Stimulated activated CD4-positive, alpha-beta T cell treated with anti-CD3 and anti-CD28 coated beads, TNF-alpha, amount 100 ng/mL, for 48 hours (primary cell): ENCODE measurements at regions not wholly inside any gene's neighbourhood (a gene's known extent, or its start where the extent isn't known, plus 50 kb on each side); places are given as distances from the start of the nearest gene placed in this dataset.

Experiments used
- DNase-seq, 3 donors: peaks; one replicate each; pipeline ENCODE4 v3.0.0-alpha.2; 2020; ENCODE audit warnings: low read depth in 3 of 3

GRCh38 chr12:84807249-84807648 is 105.3 kb downstream of the SLC6A15 start:
- DNase-seq = no peak

DNA sequence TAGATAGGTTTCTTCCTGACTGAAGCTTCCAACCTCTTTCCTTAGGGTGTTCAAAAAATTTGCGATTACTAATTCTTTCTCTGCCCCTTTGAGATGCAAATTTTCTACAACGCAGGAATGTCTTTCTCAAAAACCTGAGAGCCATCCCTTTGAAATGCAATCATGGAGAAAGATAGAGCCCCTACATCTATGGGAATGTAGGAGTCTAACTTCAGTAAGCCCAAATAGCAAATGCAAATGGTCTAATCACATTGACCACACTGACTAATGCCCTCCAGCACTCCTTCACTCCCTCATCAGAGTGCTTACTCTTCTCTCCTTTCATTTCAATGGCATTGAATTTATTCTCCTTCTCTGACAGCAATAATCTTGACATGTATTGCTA is 107.1 kb downstream of the SLC6A15 start:
- DNase-seq = no peak

GRCh38 chr12:84804691-84805473 is 107.7 kb downstream of the SLC6A15 start:
- DNase-seq = no peak

- DNase-seq = no peak
These were observed 108.9 kb downstream of the SLC6A15 start for GRCh38 chr12:84803661-84804060.

DNA sequence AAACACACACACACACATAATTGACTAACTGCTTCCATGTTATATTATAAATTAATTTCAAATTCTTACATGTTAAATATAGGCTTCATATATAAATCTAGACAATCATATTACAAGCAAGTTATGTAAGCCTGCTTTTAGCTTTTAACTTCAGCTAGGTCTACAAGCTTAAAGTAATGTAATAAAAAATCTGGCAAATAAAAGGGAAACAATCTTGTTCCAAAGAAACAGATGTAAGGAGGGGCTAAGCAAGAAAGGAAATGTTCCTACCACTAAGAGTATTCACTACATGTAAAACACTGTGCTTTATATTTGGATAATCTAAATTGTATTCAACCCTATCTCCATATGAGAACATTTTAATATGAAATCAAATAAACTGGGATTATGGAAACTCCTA is 110.4 kb downstream of the SLC6A15 start:
- DNase-seq = no peak

DNA sequence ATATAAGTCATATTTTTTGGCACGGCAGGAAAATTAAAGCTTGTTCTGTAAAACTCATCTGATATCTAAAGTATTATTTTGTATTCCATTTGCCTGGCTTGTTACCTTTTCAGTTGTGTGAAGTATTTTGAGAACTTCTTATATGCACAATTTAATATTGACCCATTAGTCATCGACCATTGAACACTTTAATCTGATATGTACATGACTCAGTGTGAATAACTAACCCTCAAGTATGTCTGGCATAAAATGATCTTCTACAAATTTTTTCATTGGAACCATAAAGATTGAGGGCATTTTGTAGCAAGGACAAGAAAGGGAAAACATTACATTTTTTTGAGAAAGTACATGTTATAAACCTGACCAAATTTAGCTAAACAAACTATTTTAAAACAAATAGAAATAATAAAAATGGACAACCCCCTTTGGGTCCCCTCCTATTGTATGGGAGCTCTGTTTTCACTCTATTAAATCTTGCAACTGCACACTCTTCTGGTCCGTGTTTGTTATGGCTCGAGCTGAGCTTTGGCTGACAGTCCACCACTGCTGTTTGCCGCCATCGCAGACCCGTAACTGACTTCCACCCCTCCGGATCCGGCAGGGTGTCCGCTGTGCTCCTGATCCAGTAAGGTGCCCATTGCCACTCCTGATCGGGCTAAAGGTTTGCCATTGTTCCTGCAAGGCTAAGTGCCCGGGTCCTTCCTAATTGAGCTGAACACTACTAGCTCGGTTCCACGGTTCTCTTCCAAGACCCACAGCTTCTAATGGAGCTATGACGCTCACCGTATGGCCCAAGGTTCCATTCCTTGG is 118.8 kb downstream of the SLC6A15 start:
- DNase-seq = no peak

DNA sequence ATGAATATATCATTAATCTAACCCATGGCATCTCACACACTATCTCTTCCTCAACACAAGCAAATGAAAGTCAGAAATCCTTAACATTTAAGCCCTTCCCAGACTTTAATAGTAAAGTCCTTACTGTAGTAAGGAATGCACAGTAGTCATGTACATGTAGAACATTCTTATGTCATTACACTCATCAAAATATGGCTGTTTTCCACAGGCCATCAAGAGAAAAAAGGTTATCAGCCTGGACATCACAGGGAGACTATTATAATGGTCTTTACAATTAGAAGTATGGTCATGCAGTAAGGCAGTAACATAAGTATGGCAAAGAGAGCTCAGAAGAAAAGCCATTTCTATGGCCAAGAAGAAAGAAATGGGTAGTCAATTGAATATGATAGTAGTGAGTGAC is 121.2 kb downstream of the SLC6A15 start:
- DNase-seq = no peak

DNA sequence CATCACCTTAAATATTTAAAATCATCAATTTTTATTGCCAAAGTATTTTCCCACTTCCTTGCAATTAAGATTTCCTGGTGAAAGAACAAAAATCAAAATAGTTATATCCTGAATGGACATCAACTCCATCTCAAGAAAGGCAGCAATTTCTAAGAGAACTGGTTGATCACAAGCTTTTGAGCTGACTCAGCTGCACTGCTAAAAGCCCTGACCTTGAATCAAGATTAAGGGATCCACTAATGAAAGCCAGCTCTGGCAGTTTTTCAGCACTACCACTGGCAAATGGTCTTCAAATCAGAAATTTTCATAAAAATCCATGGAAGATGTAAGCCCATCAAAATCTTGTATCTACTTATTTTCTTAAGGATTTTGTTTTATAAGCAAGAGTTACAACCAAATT is 123.4 kb downstream of the SLC6A15 start:
- no peak for DNase-seq

GRCh38 chr12:84787253-84787652 is 125.3 kb downstream of the SLC6A15 start:
- no peak for DNase-seq

GRCh38 chr12:84786622-84787021 is 126.0 kb downstream of the SLC6A15 start:
- DNase-seq = no peak

GRCh38 chr12:84785951-84786350 is 126.6 kb downstream of the SLC6A15 start:
- no peak for DNase-seq

GRCh38 chr12:84785281-84785680 is 127.3 kb downstream of the SLC6A15 start:
- DNase-seq = no peak

DNA sequence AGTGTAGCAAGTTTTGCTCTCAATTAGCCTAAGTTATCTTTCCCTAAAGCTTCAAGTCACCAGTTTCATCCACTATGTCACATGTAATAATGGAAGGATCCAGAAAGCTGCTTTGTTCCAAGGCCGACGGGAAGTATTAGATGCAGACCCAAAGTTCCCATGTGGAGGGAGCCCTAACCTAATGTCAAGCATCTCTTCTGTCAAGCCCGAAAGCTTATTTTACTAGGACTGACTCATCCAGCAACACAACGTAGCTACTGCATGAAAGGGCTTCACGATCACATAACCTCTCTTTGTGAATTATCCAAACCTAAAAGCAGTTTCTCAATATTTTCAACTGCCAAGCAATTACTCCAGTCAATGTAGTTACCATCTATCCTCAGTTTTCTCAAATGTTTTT is 133.4 kb downstream of the SLC6A15 start:
- no peak for DNase-seq

DNA sequence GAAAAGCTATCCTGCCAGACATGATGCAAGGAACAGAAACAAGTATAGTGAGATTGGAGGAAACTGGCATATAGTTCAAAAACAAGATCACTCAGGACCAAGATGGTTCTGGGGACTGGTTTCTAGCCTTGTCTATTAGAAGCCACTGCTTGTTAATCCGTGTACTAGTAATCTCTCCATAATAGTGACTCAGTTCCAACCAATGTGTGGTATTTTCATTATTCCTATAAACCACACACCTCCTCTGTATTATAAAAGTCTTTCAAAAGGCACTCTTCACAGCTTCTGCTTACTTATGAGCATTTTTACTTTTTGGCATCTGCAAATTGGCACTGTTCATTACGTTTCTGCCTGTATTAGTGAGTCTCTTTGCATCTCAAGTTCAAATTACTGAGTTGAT is 140.3 kb downstream of the SLC6A15 start:
- no peak for DNase-seq

DNA sequence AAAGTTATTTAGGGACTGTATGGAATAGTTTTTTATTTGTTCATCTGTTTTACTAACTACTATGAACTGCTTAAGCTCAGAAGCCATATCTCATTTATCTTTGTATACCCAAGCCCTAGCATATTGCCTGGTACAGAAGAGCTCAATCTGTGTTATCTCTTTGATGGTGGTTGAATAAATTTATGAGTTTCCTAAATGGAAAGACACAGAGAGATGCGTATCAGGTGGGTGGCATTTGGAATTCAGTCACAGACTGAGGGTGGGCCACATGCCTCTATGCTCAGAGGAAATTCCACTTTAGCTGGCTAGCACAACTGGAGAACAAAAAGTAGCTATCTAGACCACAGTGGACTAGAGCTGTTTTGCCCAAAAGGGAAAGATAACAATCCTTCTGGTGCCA is 145.5 kb downstream of the SLC6A15 start:
- DNase-seq = no peak

GRCh38 chr12:84766375-84766774 is 146.2 kb downstream of the SLC6A15 start:
- DNase-seq = no peak

DNA sequence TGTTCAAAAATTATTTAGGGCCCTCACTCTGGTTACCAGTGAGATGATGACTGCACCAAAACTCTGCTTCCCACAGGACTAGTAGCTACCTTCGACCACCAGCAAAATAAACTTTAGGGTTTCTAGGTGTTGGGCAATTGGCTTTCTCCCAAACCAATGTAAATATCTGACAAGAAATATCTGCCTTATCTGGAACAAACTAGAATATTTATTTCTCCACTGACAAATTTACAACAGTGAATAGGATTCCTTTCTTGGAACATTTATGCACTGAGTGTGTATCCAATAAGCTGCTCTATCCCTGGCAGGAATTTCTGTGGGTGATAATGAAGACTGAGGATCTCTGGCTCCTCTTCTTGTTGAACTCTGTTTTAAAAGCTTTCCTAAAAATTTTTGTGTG is 148.6 kb downstream of the SLC6A15 start:
- DNase-seq = no peak

DNA sequence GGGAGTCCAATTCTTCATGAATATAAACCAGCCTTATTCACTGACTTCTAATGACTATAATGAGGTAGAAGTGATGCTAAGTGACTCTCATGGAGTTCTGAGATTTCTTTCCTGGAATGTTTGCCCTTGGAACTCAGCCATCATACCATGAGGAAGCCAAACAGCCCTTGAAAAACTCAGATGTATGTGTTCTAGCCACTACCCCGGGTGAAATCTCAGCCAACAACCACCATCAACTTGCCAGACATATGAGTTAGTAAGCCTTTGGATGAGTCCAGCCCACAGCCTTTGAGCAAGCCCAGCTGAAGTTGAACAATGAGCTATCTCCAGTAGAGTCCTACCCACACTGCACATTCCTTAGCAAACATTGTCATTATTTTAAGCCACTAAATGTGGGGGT is 149.5 kb downstream of the SLC6A15 start:
- DNase-seq = no peak

GRCh38 chr12:84760091-84760865 is 152.3 kb downstream of the SLC6A15 start:
- DNase-seq = no peak

- DNase-seq = no peak
These were observed 154.6 kb downstream of the SLC6A15 start for GRCh38 chr12:84757978-84758377.

DNA sequence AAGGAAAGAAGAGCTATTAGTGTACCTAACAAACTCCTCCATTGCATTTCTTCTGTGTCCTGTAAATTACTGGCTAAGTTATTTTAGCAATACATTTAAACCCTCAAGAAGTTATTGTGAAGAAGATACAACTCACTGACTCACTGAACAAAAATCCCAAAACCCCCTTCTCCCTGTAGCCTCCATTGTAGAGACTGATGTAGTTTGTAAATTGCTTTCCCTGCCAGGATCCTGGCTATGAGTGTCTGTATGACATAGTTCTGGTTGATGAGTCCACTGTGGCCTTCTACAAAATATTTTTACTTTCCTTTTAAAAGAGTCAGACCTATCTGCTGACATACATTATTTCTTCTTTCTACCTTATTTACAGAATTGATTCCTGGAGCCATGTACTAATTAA is 155.6 kb downstream of the SLC6A15 start:
- DNase-seq = no peak

GRCh38 chr12:84745127-84745526 is 167.5 kb downstream of the SLC6A15 start:
- DNase-seq = no peak

GRCh38 chr12:84741692-84742091 is 170.9 kb downstream of the SLC6A15 start:
- no peak for DNase-seq
